ENCODE measurements at regions not wholly inside any gene's neighbourhood (a gene's known extent, or its start where the extent isn't known, plus 50 kb on each side); places are given as distances from the start of the nearest gene placed in this dataset.
"Not testable (repeated sequence)": the region's sequence is repeated elsewhere in the genome, so short reads cannot be mapped to it uniquely, and the experiment has no call there.

- no peak for DNase-seq
These were observed 185.0 kb downstream of the TBX18 start for GRCh38 chr6:84579404-84579803.

- no peak for DNase-seq
These were observed 188.4 kb downstream of the TBX18 start for GRCh38 chr6:84576029-84576428.

- peak; percentile 73 for DNase-seq
These were observed 189.1 kb downstream of the TBX18 start for GRCh38 chr6:84575264-84575663.

- DNase-seq: no peak
These were observed 194.5 kb downstream of the TBX18 start for GRCh38 chr6:84569882-84570281.

GRCh38 chr6:84568971-84569370 is 195.4 kb downstream of the TBX18 start:
- peak; percentile 70 for DNase-seq

GRCh38 chr6:84565718-84566117 is 198.7 kb downstream of the TBX18 start:
- DNase-seq: not testable (repeated sequence)

- DNase-seq: no peak
These were observed 203.7 kb downstream of the TBX18 start for GRCh38 chr6:84560436-84561390.

GRCh38 chr6:84556541-84557335 is 207.7 kb downstream of the TBX18 start:
- no peak for DNase-seq

- DNase-seq: peak; percentile 8
These were observed 209.7 kb downstream of the TBX18 start for GRCh38 chr6:84554706-84555105.

GRCh38 chr6:84554074-84554473 is 210.3 kb downstream of the TBX18 start:
- peak; percentile 64 for DNase-seq

GRCh38 chr6:84553527-84553926 is 210.9 kb downstream of the TBX18 start:
- peak; percentile 45 for DNase-seq

- no peak for DNase-seq
These were observed 212.6 kb downstream of the TBX18 start for GRCh38 chr6:84551797-84552196.

- peak; percentile 4 for DNase-seq
These were observed 214.5 kb downstream of the TBX18 start for GRCh38 chr6:84549917-84550316.

- no peak for DNase-seq
These were observed 217.0 kb downstream of the TBX18 start for GRCh38 chr6:84547341-84547801.

- DNase-seq: no peak
These were observed 217.9 kb downstream of the TBX18 start for GRCh38 chr6:84546427-84546914.

GRCh38 chr6:84539122-84539856 is 225.1 kb downstream of the TBX18 start:
- no peak for DNase-seq

GRCh38 chr6:84536885-84537638 is 227.3 kb downstream of the TBX18 start:
- DNase-seq: no peak

- no peak for DNase-seq
These were observed 236.2 kb downstream of the TBX18 start for GRCh38 chr6:84528201-84528600.

GRCh38 chr6:84526631-84527030 is 237.8 kb downstream of the TBX18 start:
- DNase-seq: no peak

- DNase-seq: no peak
These were observed 238.5 kb downstream of the TBX18 start for GRCh38 chr6:84525907-84526306.

- peak; percentile 62 for DNase-seq
These were observed 239.8 kb downstream of the TBX18 start for GRCh38 chr6:84524636-84525035.

GRCh38 chr6:84522135-84522549 is 242.3 kb downstream of the TBX18 start:
- DNase-seq: peak; percentile 95
